ENCODE measurements at regions not wholly inside any gene's neighbourhood (a gene's known extent, or its start where the extent isn't known, plus 50 kb on each side); places are given as distances from the start of the nearest gene placed in this dataset.

DNA sequence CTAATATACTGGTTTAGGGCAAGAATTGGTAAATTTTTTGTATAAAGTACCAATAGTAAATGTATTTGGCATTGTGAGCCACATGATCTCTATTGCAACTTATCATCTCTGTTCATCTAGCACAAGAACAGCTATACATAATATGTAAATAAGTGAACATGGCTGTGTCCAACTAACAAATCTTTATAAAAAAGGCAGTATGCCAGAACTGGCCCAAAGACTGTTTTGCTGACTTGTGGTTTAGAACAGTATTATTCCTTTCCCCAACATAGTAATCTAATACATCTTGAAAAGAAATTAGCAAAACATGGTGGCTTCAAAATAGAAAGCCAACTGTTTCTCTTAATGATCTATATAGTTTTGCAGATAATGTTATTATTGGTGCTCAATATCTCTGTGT, 441.4 kb upstream of the CELF4 start:
- DNase-seq = no peak

DNA sequence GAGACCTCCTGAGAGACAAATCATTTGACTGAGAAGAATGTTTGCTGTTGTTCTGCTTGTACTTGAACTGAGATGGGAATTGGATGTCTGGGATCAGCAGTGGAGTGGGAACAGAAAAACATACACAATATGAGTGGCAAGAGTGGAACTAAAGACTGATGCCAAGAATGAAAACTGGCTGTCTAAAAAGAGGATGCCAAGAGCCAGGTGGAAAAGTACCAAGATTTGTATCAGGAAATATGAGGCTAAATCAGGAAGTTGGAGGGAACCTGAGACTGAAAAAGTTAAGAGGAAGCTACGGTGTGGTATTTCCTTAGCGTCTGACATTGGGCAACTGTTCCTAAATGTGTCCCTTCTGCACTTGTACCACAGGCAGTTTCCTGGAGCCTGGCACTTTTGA, 440.9 kb upstream of the CELF4 start:
- DNase-seq = no peak

DNA sequence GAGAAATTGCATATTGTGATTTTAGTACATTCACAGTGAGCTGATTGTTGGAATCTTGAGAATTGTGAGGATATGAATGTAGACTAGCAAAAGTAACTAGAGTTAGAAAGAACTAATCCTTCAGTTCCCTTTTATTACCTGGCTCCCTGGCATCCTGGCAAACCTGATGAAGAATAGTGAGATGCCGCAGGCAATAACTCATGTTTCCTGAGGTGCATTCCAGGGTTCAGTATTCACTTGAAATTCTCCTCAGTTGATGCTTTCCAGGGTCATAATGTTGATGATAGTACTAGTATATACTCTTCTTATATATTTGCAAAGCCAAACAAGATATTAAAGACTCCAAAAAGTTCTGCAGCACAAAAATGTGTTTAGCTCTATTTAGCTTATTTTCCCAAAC, 432.1 kb upstream of the CELF4 start:
- DNase-seq = no peak

DNA sequence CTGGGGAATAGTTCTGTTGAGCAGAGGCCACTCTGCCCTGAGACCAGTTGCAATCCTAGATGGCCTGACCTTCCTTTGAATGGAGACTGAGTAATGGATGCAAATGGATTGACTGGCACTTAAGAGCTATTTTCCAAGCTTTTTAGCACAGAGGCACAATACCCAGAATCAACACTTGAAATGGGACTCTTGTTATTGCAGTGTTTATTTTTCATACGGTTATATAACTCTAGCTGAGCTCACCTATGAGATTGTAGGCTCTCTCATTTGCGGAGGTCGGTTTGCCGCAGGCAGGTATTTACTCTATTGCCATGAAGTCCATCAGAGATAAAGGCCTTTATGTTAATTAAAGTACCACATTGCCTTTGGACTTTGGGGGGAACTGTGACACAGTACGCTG, 422.3 kb upstream of the CELF4 start:
- DNase-seq = peak; percentile 79 to 98 (median 93)

DNA sequence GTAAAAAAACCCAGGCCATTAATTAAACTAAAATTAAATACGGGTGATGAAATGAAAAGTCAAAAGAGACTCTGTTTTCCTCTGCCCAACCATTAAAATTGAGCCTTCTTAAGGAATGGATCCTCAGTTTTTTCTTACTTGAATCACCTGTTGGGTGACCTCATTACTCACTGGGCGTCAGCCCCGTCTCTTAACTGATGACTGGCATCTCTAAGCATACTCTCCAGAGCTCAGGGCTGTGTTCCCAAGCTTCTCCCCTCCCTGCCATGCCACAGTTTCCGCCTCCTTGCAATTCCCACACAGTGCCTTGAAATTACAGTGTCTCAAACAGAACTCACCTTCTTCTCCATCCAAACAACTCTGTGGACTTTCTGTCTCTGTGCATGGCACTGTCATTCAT, 421.1 kb upstream of the CELF4 start:
- DNase-seq = peak in 1 of 3 experiments; percentile 28

DNA sequence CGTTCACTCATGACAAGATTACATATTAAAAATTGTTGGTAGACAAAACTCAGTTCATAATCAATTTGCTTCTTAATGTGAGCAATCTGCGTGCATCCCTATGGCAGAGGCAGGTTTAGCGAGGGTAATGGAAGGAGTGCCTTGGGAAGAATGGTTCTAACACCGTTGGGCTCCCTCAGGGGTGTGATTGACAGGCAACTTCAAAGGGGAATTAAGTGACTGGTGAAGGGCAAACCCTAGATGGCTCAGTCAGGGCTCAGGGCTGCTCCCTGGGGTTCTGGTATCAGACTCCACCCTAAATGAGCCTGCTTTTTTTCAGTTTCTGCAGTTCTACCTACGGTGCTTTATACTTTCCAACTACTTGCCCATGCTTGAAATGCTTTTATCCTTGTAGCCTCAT, 419.5 kb upstream of the CELF4 start:
- peak in 2 of 3 experiments; percentile 22 to 56 for DNase-seq

DNA sequence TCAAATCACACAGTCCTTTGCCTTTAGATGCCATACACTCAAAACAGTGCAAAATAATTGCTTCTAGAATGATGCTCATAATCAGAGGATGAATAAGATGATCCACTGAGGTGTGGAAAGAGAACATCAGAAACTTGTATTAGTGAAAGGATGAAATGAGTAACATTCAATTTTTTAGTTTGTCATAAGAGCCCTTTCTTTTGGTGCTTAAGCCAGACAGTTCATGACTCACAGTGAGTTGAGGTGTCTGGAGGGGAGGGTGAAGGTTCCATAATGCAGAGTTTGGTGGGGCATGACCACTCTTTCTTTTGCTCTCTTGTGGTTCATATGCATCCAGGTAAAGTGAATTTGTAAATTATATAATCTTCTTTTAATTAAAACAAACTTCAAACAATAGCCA, 415.0 kb upstream of the CELF4 start:
- no peak for DNase-seq

DNA sequence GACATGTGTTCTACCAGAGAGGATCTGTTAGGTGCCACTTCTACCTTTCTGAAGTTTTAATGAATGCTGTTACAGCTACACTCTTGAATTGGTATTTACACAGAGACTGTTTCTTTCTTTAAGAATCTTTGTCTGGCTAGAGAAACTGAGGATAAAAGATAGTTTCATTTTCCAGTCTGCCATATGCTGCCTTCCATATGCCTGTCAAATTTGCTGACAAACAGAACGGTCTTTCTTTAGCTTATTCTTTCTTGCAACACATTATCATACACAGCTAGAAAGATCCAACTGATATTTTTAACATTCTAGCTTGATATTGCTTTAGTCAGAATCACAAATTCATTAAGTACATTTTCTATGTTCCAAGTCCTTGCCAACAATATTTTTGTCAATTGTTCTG, 409.8 kb upstream of the CELF4 start:
- no peak for DNase-seq

DNA sequence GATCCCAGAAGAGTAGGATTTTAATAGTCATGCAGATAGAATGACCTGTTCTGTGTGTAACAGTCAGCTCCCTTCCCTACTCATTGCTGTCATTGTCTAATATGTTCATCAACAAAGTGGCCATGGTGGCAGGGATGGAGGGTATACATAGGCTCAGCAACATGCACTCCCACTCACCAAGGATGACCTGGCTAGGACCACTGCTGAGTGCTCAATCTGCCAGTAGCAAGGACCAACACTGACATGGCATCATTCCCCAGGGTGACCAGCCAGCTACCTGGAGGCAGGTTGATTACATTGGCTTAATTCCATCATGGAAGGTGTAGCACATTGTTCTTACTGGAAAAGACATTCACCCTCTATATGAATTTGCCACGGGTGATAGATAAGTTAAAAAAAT, 401.7 kb upstream of the CELF4 start:
- DNase-seq = no peak

DNA sequence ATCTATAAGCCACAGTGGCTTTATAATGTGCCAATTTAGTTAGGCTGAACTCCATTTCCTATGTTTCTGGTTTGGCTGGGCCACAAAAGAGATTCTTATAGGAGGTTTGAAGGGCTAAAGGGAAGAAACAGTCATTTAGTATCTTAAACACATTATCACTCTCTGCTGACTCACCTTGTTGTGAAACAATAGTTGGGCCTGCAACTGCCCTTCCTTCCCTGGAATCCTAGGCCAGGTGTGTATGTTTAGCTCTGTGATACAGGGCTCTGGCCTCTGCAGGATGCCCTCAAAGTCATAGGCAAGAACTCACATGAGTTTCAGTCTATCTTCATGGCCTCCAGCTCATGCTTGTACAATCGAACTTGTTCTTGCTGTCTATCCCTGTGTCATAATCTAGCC, 400.0 kb upstream of the CELF4 start:
- DNase-seq = no peak

DNA sequence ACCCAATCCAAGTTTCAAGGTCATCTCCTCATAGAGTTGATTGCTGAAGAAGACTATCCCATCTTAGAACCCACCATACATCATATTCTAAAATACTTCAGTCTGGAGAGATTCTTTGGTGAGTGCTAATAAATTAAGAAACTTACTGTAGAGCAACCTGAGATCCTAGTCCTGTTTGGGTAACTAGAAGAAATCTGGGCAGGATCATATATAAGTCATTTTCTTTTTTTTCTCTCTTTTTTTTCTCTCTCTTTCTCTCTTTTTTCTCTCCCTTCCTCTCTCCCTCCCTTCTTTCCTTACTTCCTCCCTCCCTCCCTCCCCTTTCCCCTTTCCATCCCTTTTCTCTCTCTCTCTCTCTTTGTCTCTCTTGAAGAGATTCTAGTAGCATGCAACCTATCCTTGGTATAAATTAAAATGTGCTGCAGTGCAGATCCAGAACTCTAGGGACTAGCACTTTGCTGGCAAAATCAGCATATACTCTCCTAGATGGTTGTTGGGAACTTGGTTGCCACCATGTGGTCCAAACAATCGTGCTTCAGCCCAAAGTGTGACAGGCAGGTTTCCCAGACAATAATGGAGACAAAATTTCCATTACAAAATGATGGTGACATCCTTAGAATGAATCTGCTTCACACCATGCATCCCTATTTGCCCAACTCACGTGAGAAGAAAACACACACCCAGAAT, 399.4 kb upstream of the CELF4 start:
- no peak for DNase-seq

DNA sequence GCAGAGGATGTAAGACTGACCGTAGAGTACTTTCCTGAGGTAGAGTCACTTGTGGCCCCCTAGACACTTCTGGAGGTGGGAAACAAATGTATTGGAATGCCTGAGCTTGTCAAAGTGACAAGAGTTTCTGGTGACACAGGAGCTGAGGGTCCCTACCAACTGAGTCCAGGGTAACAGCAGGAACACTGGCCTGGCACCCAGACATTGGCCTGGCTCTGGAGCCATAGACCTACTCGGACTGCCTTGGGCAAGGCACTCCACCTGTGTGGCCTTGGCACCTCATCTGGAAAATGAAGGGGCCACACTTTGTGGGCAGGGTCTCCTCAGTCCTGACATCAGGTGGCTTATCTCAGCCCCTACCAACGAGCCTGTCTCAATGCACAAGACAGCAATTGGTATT, 398.2 kb upstream of the CELF4 start:
- no peak for DNase-seq

DNA sequence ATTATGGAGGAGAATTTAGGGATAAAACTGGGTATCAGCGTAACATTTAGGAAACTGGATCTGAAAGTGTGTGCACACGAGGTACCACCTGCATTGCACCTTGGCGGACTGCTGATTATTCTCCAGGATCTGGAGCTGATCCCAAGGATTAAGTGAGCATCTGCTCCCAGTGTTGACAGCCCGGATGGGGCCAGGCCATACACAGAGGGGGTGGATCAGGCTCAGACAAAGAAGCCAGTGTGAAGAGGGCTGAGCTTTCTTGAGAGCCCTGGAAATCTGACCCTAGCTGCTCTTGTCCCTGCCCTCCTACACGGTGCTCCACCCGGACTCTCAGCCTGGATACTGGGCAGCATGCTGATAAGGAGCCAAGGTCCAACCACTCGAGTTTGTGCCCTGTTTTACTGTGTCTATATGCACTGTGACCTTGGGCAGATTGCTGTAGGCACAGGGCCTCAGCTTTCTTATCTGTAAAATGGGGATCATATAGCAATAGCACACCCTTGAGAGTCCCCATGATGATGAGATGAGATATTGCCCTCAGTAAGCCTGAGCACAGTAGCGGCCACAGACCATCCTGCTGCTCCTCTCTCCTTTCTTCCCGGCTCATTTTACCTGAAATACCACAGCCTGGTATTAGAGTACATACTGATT, 396.8 kb upstream of the CELF4 start:
- DNase-seq = no peak

DNA sequence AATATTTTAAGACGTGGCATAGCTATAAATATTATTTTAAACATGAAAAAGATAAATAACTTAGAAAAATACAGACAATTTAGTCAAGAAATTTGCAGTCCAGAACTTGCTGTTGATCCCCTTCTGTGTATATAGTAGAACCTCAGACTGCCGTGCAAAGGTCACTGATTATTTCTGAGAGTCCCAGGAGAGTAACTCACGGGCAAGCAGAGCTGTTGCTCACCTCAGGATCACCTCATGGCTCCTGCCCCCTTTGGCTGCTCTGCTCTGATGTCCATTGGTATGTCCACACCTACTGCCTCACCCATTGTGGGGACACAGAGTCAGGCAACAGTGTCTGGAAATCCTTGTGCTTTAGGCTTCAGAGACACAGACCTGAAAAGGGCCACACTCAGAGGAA, 392.9 kb upstream of the CELF4 start:
- no peak for DNase-seq

DNA sequence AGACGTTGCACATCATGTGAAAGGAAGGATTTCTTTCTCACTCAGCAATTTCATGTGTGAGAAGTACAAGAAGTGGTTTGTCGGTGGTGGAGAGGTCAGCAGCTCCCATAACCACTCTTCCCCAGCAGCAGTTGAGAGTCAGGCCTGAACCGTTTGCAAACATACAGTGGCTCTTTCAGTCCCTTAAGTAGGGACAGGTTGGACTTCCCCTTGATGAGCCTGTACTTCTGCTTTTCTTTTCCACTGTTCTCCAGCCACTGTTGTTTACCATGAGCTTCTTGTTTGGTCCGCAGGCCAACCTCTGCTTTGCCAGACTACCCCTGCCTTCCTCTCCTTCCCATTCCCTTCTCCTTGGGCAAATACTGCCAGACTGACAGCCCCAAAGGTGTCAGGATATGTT, 391.3 kb upstream of the CELF4 start:
- no peak for DNase-seq

DNA sequence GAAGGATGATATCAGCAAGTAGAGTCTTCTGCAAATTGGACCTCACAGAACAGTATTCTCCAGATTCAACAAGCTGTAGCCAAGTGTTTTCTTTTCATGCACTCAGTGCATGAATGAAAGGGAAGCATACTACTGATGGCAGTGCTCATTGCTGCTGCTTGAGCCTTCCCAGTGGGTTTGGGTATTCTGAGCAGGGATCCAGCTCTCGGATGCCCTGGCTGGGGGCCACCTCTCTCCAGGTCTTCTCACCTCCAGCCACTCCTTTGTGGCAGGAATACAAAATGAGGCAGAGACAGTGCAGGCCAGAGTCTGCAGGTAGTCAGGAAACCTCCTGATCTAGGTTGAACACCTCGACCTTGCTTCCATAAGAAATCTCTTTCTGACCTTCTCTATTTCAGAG, 390.4 kb upstream of the CELF4 start:
- DNase-seq = peak in 1 of 3 experiments; percentile 57

DNA sequence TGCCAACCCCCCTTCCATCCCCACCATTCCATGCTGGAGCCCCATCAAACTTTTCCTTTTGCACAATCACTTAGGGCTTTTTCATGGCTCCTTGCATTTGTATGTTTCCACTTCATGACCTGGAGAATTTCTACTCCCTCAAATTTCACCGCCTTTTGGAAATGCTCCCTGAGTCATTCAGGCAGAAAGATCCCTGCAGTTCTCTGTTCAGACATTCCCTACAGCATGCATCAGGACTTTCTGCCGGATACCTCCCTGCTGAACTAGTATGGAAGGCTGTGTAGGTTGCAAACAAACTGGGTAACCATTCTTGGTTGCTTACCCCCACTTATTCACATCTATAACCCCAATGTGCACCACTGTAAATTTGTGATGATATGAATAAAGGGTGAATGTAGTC, 389.6 kb upstream of the CELF4 start:
- no peak for DNase-seq

DNA sequence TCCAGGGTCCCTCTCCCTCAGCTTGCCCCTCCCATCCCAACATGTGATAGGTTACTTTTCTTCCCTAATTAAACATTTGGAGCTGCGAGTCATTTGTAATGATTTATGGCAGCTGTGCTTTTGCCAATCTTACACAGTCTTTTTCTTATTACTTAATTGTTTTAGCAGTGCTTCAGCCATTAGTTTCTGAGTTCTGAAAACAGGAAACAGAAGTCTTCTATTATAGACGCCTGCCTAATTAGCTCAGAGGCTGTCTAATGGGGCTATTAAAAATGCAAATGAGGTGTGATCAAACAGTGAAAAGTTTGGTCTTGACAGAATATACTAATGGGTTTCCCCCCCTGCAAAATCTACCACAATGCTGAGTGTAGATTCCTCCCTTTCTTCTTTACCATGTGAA, 388.3 kb upstream of the CELF4 start:
- DNase-seq = peak in 1 of 3 experiments; percentile 27

DNA sequence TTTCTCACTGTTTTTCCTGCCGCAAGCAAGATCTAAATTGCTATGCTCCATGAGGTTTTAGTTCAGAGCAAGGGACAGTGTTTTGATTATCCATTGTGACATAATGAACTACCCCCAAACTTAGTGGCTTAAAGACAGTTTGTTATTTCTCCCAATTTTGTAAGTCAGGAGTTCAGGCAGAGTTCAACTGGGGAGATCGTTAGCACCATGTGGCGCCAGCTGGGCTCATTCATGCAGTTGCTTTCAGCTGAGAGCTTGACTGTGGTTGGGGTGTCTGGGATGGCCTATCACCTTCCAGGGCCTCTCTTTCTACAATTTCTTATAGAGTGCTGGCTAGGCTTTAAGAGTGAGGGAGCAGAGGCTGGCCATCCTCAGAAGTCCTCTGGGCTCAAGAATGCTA, 382.9 kb upstream of the CELF4 start:
- no peak for DNase-seq

DNA sequence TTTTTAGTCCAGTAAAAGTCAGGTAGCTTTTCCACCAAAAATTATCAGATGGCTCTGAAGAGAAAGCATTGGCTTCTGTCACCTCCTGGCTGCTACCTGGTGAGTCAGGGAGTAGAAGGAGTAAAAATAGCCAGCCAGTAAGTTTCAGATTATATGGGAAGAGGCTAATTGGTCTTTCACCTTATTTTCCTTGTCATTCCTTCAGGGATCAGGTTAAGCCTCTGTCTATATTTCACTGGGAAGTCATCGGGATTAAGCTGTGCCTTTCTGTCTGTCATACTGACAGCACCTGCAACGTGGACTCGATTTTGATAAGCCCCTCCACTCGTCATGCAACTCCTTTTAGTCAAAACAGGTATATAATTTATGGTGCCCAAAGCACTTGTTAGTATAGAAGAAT, 380.7 kb upstream of the CELF4 start:
- DNase-seq = peak; percentile 46 to 88 (median 78)

DNA sequence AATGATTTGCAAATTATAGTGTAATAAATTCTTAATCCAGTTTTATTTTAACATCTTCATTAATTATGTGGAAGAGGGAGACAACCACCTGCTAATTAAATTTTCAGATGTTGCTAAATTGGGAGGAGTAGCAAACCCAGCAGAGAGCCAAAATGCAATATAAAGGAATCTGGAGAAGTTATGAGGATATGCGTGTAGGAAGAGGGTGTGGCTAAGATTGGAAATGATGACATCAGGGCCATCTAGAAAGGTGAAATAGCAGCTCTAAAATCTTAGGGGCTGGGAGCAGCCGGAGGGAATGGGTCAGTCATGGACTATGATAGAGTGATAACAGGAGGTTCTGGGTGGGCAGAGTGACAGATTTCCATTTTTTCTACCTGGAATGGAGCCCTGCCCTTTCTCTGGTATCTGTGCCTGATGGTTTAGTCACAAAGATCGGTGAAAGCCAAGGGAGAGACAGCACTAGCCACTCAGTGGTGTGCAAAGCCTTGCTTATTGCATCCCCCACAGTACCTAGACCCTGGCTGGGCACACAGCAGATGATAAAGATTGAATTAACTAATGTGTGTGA, 379.2 kb upstream of the CELF4 start:
- no peak for DNase-seq

DNA sequence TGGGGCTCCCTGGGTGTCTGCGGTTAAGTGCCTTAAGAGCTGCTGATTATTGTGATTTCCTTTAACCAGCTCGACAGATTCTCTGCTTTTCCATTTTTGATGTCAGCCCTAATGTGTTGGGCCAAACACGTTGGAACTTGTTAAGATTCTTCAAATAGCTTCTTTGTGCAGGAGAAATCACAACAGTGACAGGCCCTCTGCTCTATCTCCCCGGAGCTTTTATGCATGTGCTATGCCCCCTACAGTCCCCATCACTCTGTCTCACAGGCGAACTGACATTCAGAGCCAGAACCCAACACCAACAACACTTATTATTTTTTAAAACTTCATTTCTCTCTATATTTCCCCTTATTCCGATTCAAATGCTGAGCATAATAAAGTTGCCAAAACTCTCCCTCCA, 371.7 kb upstream of the CELF4 start:
- no peak for DNase-seq

DNA sequence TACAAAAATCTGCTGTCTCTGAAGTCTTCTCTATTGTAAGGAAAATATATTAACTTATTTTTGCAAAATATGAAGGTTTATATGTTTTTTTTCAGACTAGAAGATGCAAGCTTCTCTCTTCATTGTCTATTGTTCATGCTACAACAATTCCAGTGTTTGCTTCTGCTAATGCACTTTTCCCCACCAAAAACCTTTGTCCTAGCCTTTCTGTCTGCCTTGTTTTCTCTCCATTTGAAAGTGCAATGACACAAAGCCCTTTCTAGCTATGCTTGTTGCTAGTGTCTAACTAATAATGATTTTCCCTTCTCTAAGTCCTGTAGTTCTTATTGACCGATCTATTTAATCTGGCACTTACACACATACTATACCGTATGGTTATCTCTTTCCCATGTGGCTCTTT, 369.5 kb upstream of the CELF4 start:
- no peak for DNase-seq

DNA sequence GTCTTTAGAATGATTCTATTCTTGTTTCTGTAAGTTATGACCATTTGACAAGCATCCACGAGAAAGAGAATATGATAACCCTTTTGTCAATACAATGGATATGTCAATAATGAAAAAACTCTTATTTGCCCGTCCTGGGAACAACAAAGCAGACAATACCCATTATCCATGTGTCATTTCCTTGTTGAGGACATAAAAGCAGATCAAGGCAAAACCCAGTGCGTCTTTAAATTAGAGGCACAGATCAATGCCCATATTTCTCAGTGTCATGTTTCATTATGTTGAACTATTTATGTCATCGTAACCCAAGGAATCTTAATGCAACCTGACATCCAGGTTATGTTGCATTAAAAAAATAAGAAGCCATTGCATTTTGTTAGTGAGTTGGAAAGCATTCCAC, 365.0 kb upstream of the CELF4 start:
- peak in 1 of 3 experiments; percentile 26 for DNase-seq

DNA sequence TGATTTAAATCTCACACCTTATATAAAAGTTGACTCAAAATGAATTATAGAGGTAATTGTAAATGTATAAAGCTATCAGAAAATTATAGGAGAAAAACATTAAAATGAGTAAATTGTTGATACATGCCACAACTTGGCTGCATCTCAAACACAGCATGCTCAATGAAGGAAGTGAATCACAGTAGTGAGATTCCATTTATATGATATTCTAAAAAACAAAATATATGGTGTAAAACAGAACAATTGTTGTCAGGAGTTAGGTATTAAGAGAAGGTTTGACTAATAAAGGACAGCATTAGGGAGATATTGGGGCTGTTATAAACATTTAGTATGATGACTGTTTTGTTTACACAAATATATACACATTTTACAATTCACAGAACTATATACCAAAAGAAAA, 356.6 kb upstream of the CELF4 start:
- DNase-seq = no peak

All from NCI-H1417 (cell line).